KMS-11 (cell line): ENCODE measurements at regions not wholly inside any gene's neighbourhood (a gene's known extent, or its start where the extent isn't known, plus 50 kb on each side); places are given as distances from the start of the nearest gene placed in this dataset.

ENCODE experiments used
- H2AFZ ChIP-seq: fragments of 200-600 bp; sonication (generic); 2 replicates; pipeline ENCODE4 v1.6.1; 2016; ENCODE audit warnings: antibody characterized with exemption, mixed run types, low read depth
- H3K27ac ChIP-seq: fragments of 200-600 bp; sonication (generic); 2 replicates; pipeline ENCODE4 v1.6.1; 2016; ENCODE audit warnings: mild to moderate bottlenecking, mixed run types
- H3K27me3 ChIP-seq: fragments of 200-600 bp; sonication (generic); 2 replicates; pipeline ENCODE4 v1.6.1; 2017; ENCODE audit warnings: mild to moderate bottlenecking, low read depth, mixed run types, moderate library complexity; ENCODE audit not compliant: insufficient read depth
- H3K36me3 ChIP-seq: fragments of 200-600 bp; sonication (generic); 2 replicates; pipeline ENCODE4 v1.6.1; 2017; ENCODE audit warnings: mild to moderate bottlenecking, mixed run types; ENCODE audit not compliant: insufficient read depth
- H3K4me1 ChIP-seq: fragments of 200-600 bp; sonication (generic); 2 replicates; pipeline ENCODE4 v1.6.1; 2016; ENCODE audit warnings: mild to moderate bottlenecking, low read depth, mixed run types; ENCODE audit not compliant: poor library complexity, severe bottlenecking
- H3K4me2 ChIP-seq: fragments of 200-600 bp; sonication (generic); 2 replicates; pipeline ENCODE4 v1.7.0; 2016; ENCODE audit warnings: mild to moderate bottlenecking, mixed run types
- H3K4me3 ChIP-seq: fragments of 200-600 bp; sonication (generic); IDR thresholded peaks from 2 replicates; pipeline ENCODE4 v1.6.1; 2017; ENCODE audit warnings: low read depth, low read length, mixed read lengths; ENCODE audit not compliant: insufficient read depth
- H3K79me2 ChIP-seq: fragments of 200-600 bp; sonication (generic); 2 replicates; pipeline ENCODE4 v1.6.1; 2016; ENCODE audit warnings: low read depth, mixed run types; ENCODE audit not compliant: insufficient read depth
- H3K9ac ChIP-seq: fragments of 200-600 bp; sonication (generic); 2 replicates; pipeline ENCODE4 v1.6.1; 2016; ENCODE audit warnings: mild to moderate bottlenecking, mixed run types
- H4K20me1 ChIP-seq: fragments of 200-600 bp; sonication (generic); 2 replicates; pipeline ENCODE4 v1.6.1; 2016; ENCODE audit warnings: mild to moderate bottlenecking, mixed run types; ENCODE audit not compliant: insufficient read depth
- TF ChIP-seq, protein P1 (sequence below): fragments of 200-600 bp; sonication (generic); conservative IDR thresholded peaks from 2 replicates; pipeline ENCODE4 v1.6.1; 2017; ENCODE audit warnings: low read depth, mild to moderate bottlenecking, antibody characterized with exemption, low read length, moderate library complexity, mixed read lengths

DNA sequence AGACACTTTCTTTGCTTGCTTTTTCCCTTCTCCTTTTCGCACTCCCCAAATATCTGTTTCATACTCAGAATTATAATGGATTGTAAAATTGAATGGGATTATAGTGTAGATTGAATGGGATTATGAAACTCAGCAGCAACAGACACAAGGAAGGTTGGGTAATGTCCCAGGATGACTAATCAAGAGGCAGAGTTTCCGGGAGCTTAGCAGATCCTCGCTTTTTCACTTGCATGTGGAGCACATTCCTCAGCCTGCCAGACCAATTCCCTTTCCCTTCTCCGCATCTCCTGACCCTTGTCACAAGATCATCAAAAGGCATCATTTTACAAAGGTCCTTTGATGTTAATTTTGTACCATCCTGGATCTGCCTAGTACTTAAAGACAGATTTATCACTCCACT is 55.1 kb upstream of the SLC1A1 start:
- Histone ChIP-seq H3K4me3 (no peak overlapping the region), H4K20me1 (no peaks in the 10 kb centered on the region), H3K4me2 (no peak overlapping the region), H3K79me2 (no peaks in the 10 kb centered on the region), H3K4me1 (no peaks in the 10 kb centered on the region), H3K36me3 (no peaks in the 10 kb centered on the region), H3K27ac (no peak overlapping the region), H3K27me3 (no peaks in the 10 kb centered on the region), H3K9ac (no peak overlapping the region), H2AFZ (no peak overlapping the region)
- TF ChIP-seq, protein P1, sequence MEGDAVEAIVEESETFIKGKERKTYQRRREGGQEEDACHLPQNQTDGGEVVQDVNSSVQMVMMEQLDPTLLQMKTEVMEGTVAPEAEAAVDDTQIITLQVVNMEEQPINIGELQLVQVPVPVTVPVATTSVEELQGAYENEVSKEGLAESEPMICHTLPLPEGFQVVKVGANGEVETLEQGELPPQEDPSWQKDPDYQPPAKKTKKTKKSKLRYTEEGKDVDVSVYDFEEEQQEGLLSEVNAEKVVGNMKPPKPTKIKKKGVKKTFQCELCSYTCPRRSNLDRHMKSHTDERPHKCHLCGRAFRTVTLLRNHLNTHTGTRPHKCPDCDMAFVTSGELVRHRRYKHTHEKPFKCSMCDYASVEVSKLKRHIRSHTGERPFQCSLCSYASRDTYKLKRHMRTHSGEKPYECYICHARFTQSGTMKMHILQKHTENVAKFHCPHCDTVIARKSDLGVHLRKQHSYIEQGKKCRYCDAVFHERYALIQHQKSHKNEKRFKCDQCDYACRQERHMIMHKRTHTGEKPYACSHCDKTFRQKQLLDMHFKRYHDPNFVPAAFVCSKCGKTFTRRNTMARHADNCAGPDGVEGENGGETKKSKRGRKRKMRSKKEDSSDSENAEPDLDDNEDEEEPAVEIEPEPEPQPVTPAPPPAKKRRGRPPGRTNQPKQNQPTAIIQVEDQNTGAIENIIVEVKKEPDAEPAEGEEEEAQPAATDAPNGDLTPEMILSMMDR = no peak

DNA sequence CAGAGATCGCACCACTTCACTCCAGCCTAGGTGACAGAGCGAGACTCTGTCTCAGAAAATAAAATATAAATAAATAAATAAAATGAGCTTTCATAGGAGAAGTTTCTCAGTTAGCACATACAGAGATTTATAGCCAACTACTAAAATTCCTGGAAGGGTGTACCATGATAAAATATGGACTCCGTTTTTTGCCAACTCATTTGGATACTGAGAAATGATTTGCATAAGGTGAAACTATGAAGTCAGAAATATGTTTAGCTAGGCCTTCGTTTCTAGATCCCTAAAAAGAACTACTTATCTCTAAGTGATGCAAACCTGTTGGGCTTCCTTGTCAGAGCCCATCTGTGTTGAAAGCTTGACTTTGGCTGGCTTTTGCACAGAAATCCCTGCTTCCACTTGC is 56.9 kb upstream of the SLC1A1 start:
- Histone ChIP-seq H3K27me3 (no peaks in the 10 kb centered on the region), H3K9ac (no peak overlapping the region), H2AFZ (no peak overlapping the region), H3K79me2 (no peaks in the 10 kb centered on the region), H3K4me2 (no peak overlapping the region), H3K4me3 (no peak overlapping the region), H3K4me1 (no peaks in the 10 kb centered on the region), H3K27ac (no peak overlapping the region), H3K36me3 (no peaks in the 10 kb centered on the region), H4K20me1 (no peaks in the 10 kb centered on the region)
- TF ChIP-seq, protein P1 = no peak

DNA sequence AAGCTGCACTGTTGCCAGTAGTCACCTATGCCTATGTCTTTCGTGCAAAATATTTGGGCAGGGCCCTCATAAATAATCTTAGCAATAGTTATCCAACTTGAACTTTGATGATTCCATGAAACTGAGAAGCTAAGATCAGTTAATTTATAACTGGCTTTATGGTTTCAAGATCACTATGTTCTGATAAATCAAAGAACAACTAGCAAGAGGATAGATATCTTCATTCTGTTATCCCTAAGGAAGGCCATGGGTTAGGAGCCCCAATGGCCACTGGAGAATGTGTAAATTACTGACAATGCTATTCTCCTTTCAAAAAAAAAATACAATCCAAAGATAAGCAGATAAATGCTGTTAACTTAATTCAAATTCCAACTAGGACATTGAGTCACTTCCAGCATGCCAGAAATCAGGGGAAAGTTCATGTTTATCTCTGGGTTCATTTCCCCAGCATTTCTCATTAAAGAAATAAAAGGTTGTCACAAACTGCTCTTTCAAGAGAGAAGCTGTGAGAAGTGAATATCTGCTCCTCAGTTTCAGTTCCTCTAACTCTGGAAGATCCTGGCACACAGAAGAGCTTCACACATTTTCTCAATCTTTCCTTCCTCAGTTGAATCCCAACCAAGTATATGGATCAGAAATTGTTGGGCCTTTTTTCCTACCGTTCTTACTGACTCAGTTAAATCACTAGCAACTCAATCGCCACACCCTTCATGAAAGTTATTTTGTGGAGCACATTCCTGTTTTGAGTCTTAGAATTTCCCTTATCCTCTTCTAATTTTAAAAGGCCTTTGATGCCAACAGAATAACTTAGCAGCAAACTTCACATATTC is 59.6 kb upstream of the SLC1A1 start:
- TF ChIP-seq, protein P1 = no peak
- no peaks in the 10 kb centered on the region for H3K4me1 ChIP-seq

DNA sequence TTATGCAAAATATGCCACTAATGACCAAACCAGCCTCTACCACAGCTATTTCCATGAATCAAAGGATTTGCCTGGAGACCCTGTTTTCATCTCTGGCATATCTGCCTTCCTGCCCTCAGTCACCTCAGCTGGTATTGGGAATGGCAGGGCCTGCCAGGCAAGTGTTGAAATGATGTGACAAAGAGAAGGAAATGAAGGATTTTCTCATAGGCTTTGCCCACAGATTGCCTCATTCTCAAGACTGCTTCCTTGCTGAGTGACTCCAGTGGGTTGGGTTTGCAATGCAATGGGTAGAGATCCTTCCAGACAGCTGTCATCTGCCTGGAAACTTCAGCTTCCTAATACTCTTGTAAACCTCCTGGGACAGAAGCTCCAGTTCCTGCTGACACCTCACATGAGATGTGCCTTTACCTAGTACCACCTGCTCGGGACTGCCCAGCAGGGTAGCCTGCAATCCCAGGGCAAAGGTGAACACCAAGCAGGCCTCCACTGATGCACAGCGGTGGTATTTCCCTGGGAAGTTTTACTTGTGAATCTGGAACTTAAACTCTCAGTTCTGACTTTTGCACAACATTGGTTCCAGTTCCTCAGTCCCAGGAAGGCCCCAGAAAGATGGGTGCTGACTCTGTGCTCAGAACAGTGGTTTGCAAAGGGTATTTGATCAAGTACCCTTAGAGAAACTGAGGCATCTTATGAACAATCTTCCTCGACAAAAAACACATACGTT is 64.8 kb upstream of the SLC1A1 start:
- no peak overlapping the region for H3K4me2 ChIP-seq
- H4K20me1 ChIP-seq = no peaks in the 10 kb centered on the region
- H3K9ac ChIP-seq = no peak overlapping the region
- no peaks in the 10 kb centered on the region for H3K27me3 ChIP-seq
- no peaks in the 10 kb centered on the region for H3K4me1 ChIP-seq
- no peak overlapping the region; the same call in 1 of the 2 replicates for H2AFZ ChIP-seq
- TF ChIP-seq, protein P1 = no peak
- no peaks in the 10 kb centered on the region for H3K36me3 ChIP-seq
- no peaks in the 10 kb centered on the region for H3K79me2 ChIP-seq
- H3K27ac ChIP-seq = no peak overlapping the region
- H3K4me3 ChIP-seq = no peak overlapping the region

More for the DNA sequence above, 59.6 kb upstream of the SLC1A1 start:
- H4K20me1 ChIP-seq = no peaks in the 10 kb centered on the region
- H3K27ac ChIP-seq = no peak overlapping the region
- H3K9ac ChIP-seq = no peak overlapping the region
- H2AFZ ChIP-seq = no peak overlapping the region
- no peaks in the 10 kb centered on the region for H3K36me3 ChIP-seq
- no peaks in the 10 kb centered on the region for H3K27me3 ChIP-seq
- no peak overlapping the region for H3K4me2 ChIP-seq
- no peaks in the 10 kb centered on the region for H3K79me2 ChIP-seq
- H3K4me3 ChIP-seq = no peak overlapping the region
